Body of pancreas (tissue), 4 donors: ENCODE measurements at regions not wholly inside any gene's neighbourhood (a gene's known extent, or its start where the extent isn't known, plus 50 kb on each side); places are given as distances from the start of the nearest gene placed in this dataset.

ENCODE experiments used
- CTCF ChIP-seq, 7 experiments: fragments of 450-650 bp in 4 of 7; fragments of 200-600 bp in 3 of 7; sonication (generic) in 3 of 7; IDR thresholded peaks; one replicate each; pipeline ENCODE4 v1.5.1; 2016 to 2019; ENCODE audit warnings: antibody characterized with exemption in 7 of 7
- POLR2A ChIP-seq, 3 donors: fragments of 450-650 bp; IDR thresholded peaks; one replicate each; pipeline ENCODE4 v1.6.1; 2016; ENCODE audit warnings: antibody characterized with exemption in 3 of 3, mild to moderate bottlenecking in 2 of 3

DNA sequence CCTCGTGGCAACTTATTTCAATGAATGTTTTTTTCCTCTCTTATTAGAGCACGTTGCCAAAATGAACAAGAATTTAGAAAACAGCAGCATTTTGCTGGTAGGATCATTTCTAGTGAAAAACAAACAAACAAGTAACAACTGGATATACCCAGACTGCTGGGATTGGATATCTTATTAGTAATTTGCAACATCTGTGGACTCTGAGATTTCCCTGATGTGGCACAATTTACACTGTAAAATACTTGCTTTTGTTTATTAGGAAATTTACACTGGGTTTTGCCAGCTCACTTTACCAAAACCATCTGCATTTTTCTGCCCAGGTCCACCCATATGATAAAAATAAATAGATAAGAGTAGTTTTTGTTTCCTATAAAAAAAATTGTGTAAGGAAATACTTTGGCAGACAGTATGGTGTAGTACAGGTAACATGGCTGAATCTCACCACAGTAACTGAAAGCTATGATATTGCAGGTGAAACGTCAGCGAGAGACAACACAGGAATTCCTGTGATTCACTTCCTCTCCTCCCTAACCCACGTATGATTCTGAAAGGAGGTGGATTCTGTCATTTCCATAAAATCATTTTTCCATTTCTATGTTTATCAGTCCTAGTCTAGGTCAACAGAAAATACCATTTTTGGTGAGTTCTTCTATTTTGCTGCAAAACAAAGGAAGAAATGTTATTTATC is 176.2 kb upstream of the NOVA1 start:
- TF ChIP-seq POLR2A (IDR thresholded peaks at IDR 0.05): no peak
- TF ChIP-seq CTCF (IDR thresholded peaks at IDR 0.05): no peak
